CD8-positive, alpha-beta memory T cell (primary cell): ENCODE measurements at regions not wholly inside any gene's neighbourhood (a gene's known extent, or its start where the extent isn't known, plus 50 kb on each side); places are given as distances from the start of the nearest gene placed in this dataset.
A peak's percentile ranks its signal among the peaks of the same experiment; 100 is the strongest.

ENCODE experiments used
- CTCF ChIA-PET: fragments of 350-600 bp; sonication (Branson Sonifier 250); formaldehyde crosslinking; loops from one replicate; lab custom pipeline; 2021; ENCODE audit warnings: antibody characterized with exemption; lab: Charles Lee
- POLR2A ChIA-PET: fragments of 350-600 bp; sonication (Branson Sonifier 250); formaldehyde crosslinking; loops from one replicate; lab custom pipeline; 2021; ENCODE audit warnings: antibody characterized with exemption; lab: Charles Lee
- DNase-seq, 5 donors: peaks; one replicate each; pipeline versions ENCODE4 v3.0.0 to v3.0.0-alpha.2; 2020 to 2022; ENCODE audit warnings: mixed read lengths in 1 of 5
- H3K27ac ChIP-seq: one replicate; pipeline ENCODE4 v1.7.0; 2013; ENCODE audit warnings: low read depth, mild to moderate bottlenecking, low read length, moderate library complexity
- H3K27me3 ChIP-seq: 2 replicates; pipeline ENCODE4 v1.7.0; 2013; ENCODE audit warnings: low read length, mild to moderate bottlenecking; ENCODE audit not compliant: insufficient read depth, poor library complexity, severe bottlenecking
- H3K36me3 ChIP-seq: 2 replicates; pipeline ENCODE4 v1.7.0; 2013; ENCODE audit warnings: mild to moderate bottlenecking, low read length, moderate library complexity; ENCODE audit not compliant: insufficient read depth
- H3K4me1 ChIP-seq: 2 replicates; pipeline ENCODE4 v1.7.0; 2013; ENCODE audit warnings: mild to moderate bottlenecking, low read length, moderate library complexity; ENCODE audit not compliant: insufficient read depth
- H3K4me3 ChIP-seq: 2 replicates; pipeline ENCODE4 v1.7.0; 2013; ENCODE audit warnings: mild to moderate bottlenecking, low read length
- H3K9me3 ChIP-seq: 2 replicates; pipeline ENCODE4 v1.7.0; 2013; ENCODE audit warnings: mild to moderate bottlenecking, low read length
- H3K27ac Mint-ChIP-seq, 8 donors: one replicate each; pipeline ENCODE4 v1.8.0; 2020 to 2021; ENCODE audit warnings: mixed read lengths in 8 of 8, mild to moderate bottlenecking in 6 of 8, inconsistent platforms in 3 of 8, moderate library complexity in 3 of 8
- H3K27me3 Mint-ChIP-seq, 2 donors: one replicate each; pipeline ENCODE4 v1.8.0; 2020 to 2021; ENCODE audit warnings: mixed read lengths in 2 of 2, mild to moderate bottlenecking in 1 of 2, moderate library complexity in 1 of 2
- H3K36me3 Mint-ChIP-seq, 3 donors: one replicate each; pipeline ENCODE4 v1.8.0; 2020 to 2021; ENCODE audit warnings: mixed read lengths in 3 of 3, inconsistent platforms in 1 of 3, mild to moderate bottlenecking in 1 of 3
- H3K4me1 Mint-ChIP-seq, 3 donors: one replicate each; pipeline ENCODE4 v1.8.0; 2020 to 2021; ENCODE audit warnings: mixed read lengths in 3 of 3, inconsistent platforms in 1 of 3, mild to moderate bottlenecking in 1 of 3
- H3K4me3 Mint-ChIP-seq, 7 donors: one replicate each; pipeline ENCODE4 v1.8.0; 2020 to 2021; ENCODE audit warnings: mixed read lengths in 7 of 7, mild to moderate bottlenecking in 6 of 7, moderate library complexity in 4 of 7, inconsistent platforms in 2 of 7
- H3K9me3 Mint-ChIP-seq, 5 donors: one replicate each; pipeline ENCODE4 v1.8.0; 2020 to 2022; ENCODE audit warnings: mixed read lengths in 5 of 5, mild to moderate bottlenecking in 3 of 5, moderate library complexity in 2 of 5, inconsistent platforms in 1 of 5

- POLR2A ChIA-PET = no interaction called here
Observed at GRCh38 chr1:58135821-58136321, 410.7 kb downstream of the OMA1 start.

GRCh38 chr1:58133562-58133961, 413.0 kb downstream of the OMA1 start:
- peaks cover 0 to 16% (median 3%) of the 10 kb centered on the region in 3 donors for H3K36me3 Mint-ChIP-seq
- no peaks in the 10 kb centered on the region for H3K27me3 ChIP-seq
- no peaks in the 10 kb centered on the region for H3K36me3 ChIP-seq
- H3K27ac ChIP-seq = no peak overlapping the region
- H3K4me1 Mint-ChIP-seq = no peaks in the 10 kb centered on the region
- H3K9me3 ChIP-seq = no peaks in the 10 kb centered on the region
- no peak overlapping the region for H3K4me3 Mint-ChIP-seq
- H3K27ac Mint-ChIP-seq = no peak overlapping the region
- no peak overlapping the region for H3K4me3 ChIP-seq
- peaks cover 9 to 24% (median 11%) of the 10 kb centered on the region in 5 donors for H3K9me3 Mint-ChIP-seq
- peaks cover 0 to 8% of the 10 kb centered on the region in 2 donors for H3K27me3 Mint-ChIP-seq
- POLR2A ChIA-PET = no interaction called here
- no peak for DNase-seq
- CTCF ChIA-PET = no interaction called here
- no peaks in the 10 kb centered on the region for H3K4me1 ChIP-seq

More at GRCh38 chr1:58135821-58136321, 410.7 kb downstream of the OMA1 start:
- Mint-ChIP-seq H3K36me3 (peaks cover 0 to 16% (median 3%) of the 10 kb centered on the region in 3 donors), H3K4me1 (no peaks in the 10 kb centered on the region), H3K27ac (no peak overlapping the region), H3K27me3 (peaks cover 0 to 9% of the 10 kb centered on the region in 2 donors), H3K4me3 (no peak overlapping the region), H3K9me3 (peaks cover 9 to 22% (median 14%) of the 10 kb centered on the region in 5 donors)
- no peak for DNase-seq
- Histone ChIP-seq H3K27me3 (no peaks in the 10 kb centered on the region), H3K27ac (no peak overlapping the region), H3K9me3 (no peaks in the 10 kb centered on the region), H3K36me3 (no peaks in the 10 kb centered on the region), H3K4me1 (no peaks in the 10 kb centered on the region), H3K4me3 (no peak overlapping the region)
- CTCF ChIA-PET = no interaction called here

- POLR2A ChIA-PET = no interaction called here
- no peaks in the 10 kb centered on the region for H3K36me3 Mint-ChIP-seq
- no peak overlapping the region for H3K27ac Mint-ChIP-seq
- Histone ChIP-seq H3K36me3 (no peaks in the 10 kb centered on the region), H3K27ac (no peak overlapping the region), H3K9me3 (no peaks in the 10 kb centered on the region), H3K4me3 (no peak overlapping the region), H3K4me1 (no peaks in the 10 kb centered on the region), H3K27me3 (no peaks in the 10 kb centered on the region)
- peaks cover 0 to 4% (median 0%) of the 10 kb centered on the region in 3 donors for H3K4me1 Mint-ChIP-seq
- peaks cover 0 to 2% (median 0%) of the 10 kb centered on the region in 5 donors for H3K9me3 Mint-ChIP-seq
- no peak overlapping the region for H3K4me3 Mint-ChIP-seq
- DNase-seq = no peak
- peaks cover 0 to 4% of the 10 kb centered on the region in 2 donors for H3K27me3 Mint-ChIP-seq
- CTCF ChIA-PET = no interaction called here
Observed at GRCh38 chr1:58123051-58123450, 423.5 kb downstream of the OMA1 start.

- no peaks in the 10 kb centered on the region for H3K27me3 ChIP-seq
- Mint-ChIP-seq H3K36me3 (no peaks in the 10 kb centered on the region), H3K9me3 (no peaks in the 10 kb centered on the region), H3K4me1 (peaks cover 0 to 4% (median 0%) of the 10 kb centered on the region in 3 donors), H3K27me3 (peaks cover 0 to 4% of the 10 kb centered on the region in 2 donors), H3K27ac (no peak overlapping the region), H3K4me3 (no peak overlapping the region)
- no peak overlapping the region for H3K4me3 ChIP-seq
- H3K4me1 ChIP-seq = no peaks in the 10 kb centered on the region
- no peak overlapping the region for H3K27ac ChIP-seq
- POLR2A ChIA-PET = no interaction called here
- DNase-seq = no peak
- H3K9me3 ChIP-seq = no peaks in the 10 kb centered on the region
- no peaks in the 10 kb centered on the region for H3K36me3 ChIP-seq
- CTCF ChIA-PET = no interaction called here
Observed at GRCh38 chr1:58119971-58120370, 426.6 kb downstream of the OMA1 start.

GRCh38 chr1:58116284-58116683, 430.2 kb downstream of the OMA1 start:
- no peak for DNase-seq
- no peak overlapping the region for H3K27ac Mint-ChIP-seq
- peaks cover 0 to 2% (median 0%) of the 10 kb centered on the region in 3 donors for H3K36me3 Mint-ChIP-seq
- H3K4me1 Mint-ChIP-seq = peaks cover 0 to 4% (median 0%) of the 10 kb centered on the region in 3 donors
- H3K9me3 ChIP-seq = no peaks in the 10 kb centered on the region
- no peak overlapping the region for H3K4me3 Mint-ChIP-seq
- no peak overlapping the region for H3K27ac ChIP-seq
- POLR2A ChIA-PET = no interaction called here
- peaks cover 4% of the 10 kb centered on the region in 2 donors for H3K27me3 Mint-ChIP-seq
- H3K9me3 Mint-ChIP-seq = peaks cover 0 to 11% (median 5%) of the 10 kb centered on the region in 5 donors
- H3K36me3 ChIP-seq = no peaks in the 10 kb centered on the region
- CTCF ChIA-PET = no interaction called here
- H3K27me3 ChIP-seq = no peaks in the 10 kb centered on the region
- H3K4me3 ChIP-seq = no peak overlapping the region
- no peaks in the 10 kb centered on the region for H3K4me1 ChIP-seq

- CTCF ChIA-PET = no interaction called here
- H3K27ac Mint-ChIP-seq = peak overlapping the region in 1 of 8 donors; percentile 30
- H3K4me3 Mint-ChIP-seq = no peak overlapping the region
- POLR2A ChIA-PET = no interaction called here
- no peaks in the 10 kb centered on the region for H3K4me1 ChIP-seq
- peaks cover 0 to 9% (median 4%) of the 10 kb centered on the region in 5 donors for H3K9me3 Mint-ChIP-seq
- H3K36me3 ChIP-seq = no peaks in the 10 kb centered on the region
- no peak overlapping the region for H3K4me3 ChIP-seq
- H3K4me1 Mint-ChIP-seq = no peaks in the 10 kb centered on the region
- no peak for DNase-seq
- H3K27me3 Mint-ChIP-seq = peaks cover 3 to 4% of the 10 kb centered on the region in 2 donors
- no peaks in the 10 kb centered on the region for H3K27me3 ChIP-seq
- no peak overlapping the region for H3K27ac ChIP-seq
- H3K9me3 ChIP-seq = no peaks in the 10 kb centered on the region
- H3K36me3 Mint-ChIP-seq = peaks cover 0 to 2% (median 0%) of the 10 kb centered on the region in 3 donors
Observed at GRCh38 chr1:58109646-58110200, 436.8 kb downstream of the OMA1 start.

GRCh38 chr1:58108783-58109182, 437.7 kb downstream of the OMA1 start:
- no peak overlapping the region for H3K27ac ChIP-seq
- H3K9me3 Mint-ChIP-seq = peaks cover 0 to 3% (median 0%) of the 10 kb centered on the region in 5 donors
- peaks cover 0 to 2% (median 0%) of the 10 kb centered on the region in 3 donors for H3K36me3 Mint-ChIP-seq
- peaks cover 3 to 7% of the 10 kb centered on the region in 2 donors for H3K27me3 Mint-ChIP-seq
- POLR2A ChIA-PET = no interaction called here
- no peak overlapping the region for H3K4me3 ChIP-seq
- DNase-seq = no peak
- no peaks in the 10 kb centered on the region for H3K27me3 ChIP-seq
- no peak overlapping the region for H3K4me3 Mint-ChIP-seq
- no peaks in the 10 kb centered on the region for H3K4me1 Mint-ChIP-seq
- no peaks in the 10 kb centered on the region for H3K36me3 ChIP-seq
- CTCF ChIA-PET = no interaction called here
- H3K4me1 ChIP-seq = no peaks in the 10 kb centered on the region
- H3K9me3 ChIP-seq = no peaks in the 10 kb centered on the region
- H3K27ac Mint-ChIP-seq = no peak overlapping the region

- no peak overlapping the region for H3K27ac ChIP-seq
- Mint-ChIP-seq H3K4me3 (no peak overlapping the region), H3K9me3 (peaks cover 0 to 2% (median 0%) of the 10 kb centered on the region in 5 donors), H3K27ac (no peak overlapping the region), H3K36me3 (no peaks in the 10 kb centered on the region), H3K27me3 (peaks cover 3 to 6% of the 10 kb centered on the region in 2 donors), H3K4me1 (no peaks in the 10 kb centered on the region)
- H3K4me1 ChIP-seq = no peaks in the 10 kb centered on the region
- ChIA-PET POLR2A (no interaction called here), CTCF (no interaction called here)
- H3K27me3 ChIP-seq = no peaks in the 10 kb centered on the region
- no peak overlapping the region for H3K4me3 ChIP-seq
- DNase-seq = no peak
- no peaks in the 10 kb centered on the region for H3K36me3 ChIP-seq
- H3K9me3 ChIP-seq = no peaks in the 10 kb centered on the region
Observed at GRCh38 chr1:58107943-58108342, 438.6 kb downstream of the OMA1 start.
